Lower leg skin (tissue), 3 donors: ENCODE measurements at regions not wholly inside any gene's neighbourhood (a gene's known extent, or its start where the extent isn't known, plus 50 kb on each side); places are given as distances from the start of the nearest gene placed in this dataset.

Experiments
- POLR2A ChIP-seq, 2 donors: fragments of 450-650 bp; IDR thresholded peaks; one replicate each; pipeline ENCODE4 v1.6.1; 2016 to 2017; ENCODE audit warnings: antibody characterized with exemption in 2 of 2, mild to moderate bottlenecking in 1 of 2, moderate library complexity in 1 of 2
- TF ChIP-seq, protein P1 (sequence below), 3 donors: fragments of 450-650 bp; IDR thresholded peaks; one replicate each; pipeline ENCODE4 v1.5.1; 2016; ENCODE audit warnings: antibody characterized with exemption in 3 of 3, mild to moderate bottlenecking in 3 of 3, moderate library complexity in 2 of 3

DNA sequence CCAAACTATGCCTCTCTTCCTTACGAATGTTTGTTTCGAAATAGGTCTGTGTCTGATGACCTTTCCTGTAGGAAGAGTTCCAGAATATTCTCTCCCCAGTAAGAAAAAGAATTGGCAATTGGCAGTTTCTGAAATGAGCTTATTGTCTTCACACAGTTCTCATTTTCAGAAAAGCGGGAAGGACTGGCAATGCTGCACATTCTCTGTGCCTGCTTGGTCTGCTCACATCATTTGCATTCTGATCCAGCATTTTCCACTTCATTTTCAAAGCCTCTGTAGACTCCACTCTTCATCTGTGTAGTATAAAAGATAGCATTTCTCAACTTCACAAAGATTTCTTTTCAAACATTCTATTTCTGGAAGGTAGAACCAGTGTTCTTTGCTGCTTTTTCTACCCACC, 120.6 kb upstream of the CCDC112 start:
- TF ChIP-seq, protein P1, sequence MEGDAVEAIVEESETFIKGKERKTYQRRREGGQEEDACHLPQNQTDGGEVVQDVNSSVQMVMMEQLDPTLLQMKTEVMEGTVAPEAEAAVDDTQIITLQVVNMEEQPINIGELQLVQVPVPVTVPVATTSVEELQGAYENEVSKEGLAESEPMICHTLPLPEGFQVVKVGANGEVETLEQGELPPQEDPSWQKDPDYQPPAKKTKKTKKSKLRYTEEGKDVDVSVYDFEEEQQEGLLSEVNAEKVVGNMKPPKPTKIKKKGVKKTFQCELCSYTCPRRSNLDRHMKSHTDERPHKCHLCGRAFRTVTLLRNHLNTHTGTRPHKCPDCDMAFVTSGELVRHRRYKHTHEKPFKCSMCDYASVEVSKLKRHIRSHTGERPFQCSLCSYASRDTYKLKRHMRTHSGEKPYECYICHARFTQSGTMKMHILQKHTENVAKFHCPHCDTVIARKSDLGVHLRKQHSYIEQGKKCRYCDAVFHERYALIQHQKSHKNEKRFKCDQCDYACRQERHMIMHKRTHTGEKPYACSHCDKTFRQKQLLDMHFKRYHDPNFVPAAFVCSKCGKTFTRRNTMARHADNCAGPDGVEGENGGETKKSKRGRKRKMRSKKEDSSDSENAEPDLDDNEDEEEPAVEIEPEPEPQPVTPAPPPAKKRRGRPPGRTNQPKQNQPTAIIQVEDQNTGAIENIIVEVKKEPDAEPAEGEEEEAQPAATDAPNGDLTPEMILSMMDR (IDR thresholded peaks at IDR 0.05), result no peak
- TF ChIP-seq POLR2A (IDR thresholded peaks at IDR 0.05), result no peak
